WTC11 (cell line): ENCODE measurements at regions not wholly inside any gene's neighbourhood (a gene's known extent, or its start where the extent isn't known, plus 50 kb on each side); places are given as distances from the start of the nearest gene placed in this dataset.

Source experiments
- ATAC-seq: fragments of 200-7000 bp; cut with Tn5 transposase; 2 replicates; pipeline ENCODE4 v1.10.0; 2021; ENCODE audit warnings: mild to moderate bottlenecking, moderate library complexity
- CTCF ChIA-PET: fragments of 300-600 bp; sonication (Branson Sonifier 250); formaldehyde crosslinking; loops from one replicate; lab custom pipeline; 2021; ENCODE audit warnings: antibody characterized with exemption; lab: Charles Lee
- POLR2A ChIA-PET: fragments of 350-600 bp; sonication (Branson Sonifier 250); formaldehyde crosslinking; loops from one replicate; lab custom pipeline; 2021; ENCODE audit warnings: antibody characterized with exemption; lab: Charles Lee
- DNase-seq: peaks from one replicate; pipeline ENCODE4 v3.0.0; 2021; ENCODE audit warnings: low spot score
- H3K27ac Mint-ChIP-seq: 2 replicates; pipeline ENCODE4 v1.8.0; 2021; ENCODE audit warnings: mixed read lengths
- H3K27me3 Mint-ChIP-seq: 2 replicates; pipeline ENCODE4 v1.8.0; 2021; ENCODE audit warnings: low read depth, mild to moderate bottlenecking, moderate library complexity, mixed read lengths
- H3K36me3 Mint-ChIP-seq: 2 replicates; pipeline ENCODE4 v1.8.0; 2021; ENCODE audit warnings: mixed read lengths
- H3K4me1 Mint-ChIP-seq: 2 replicates; pipeline ENCODE4 v1.8.0; 2022; ENCODE audit warnings: mixed read lengths
- H3K4me3 Mint-ChIP-seq: 2 replicates; pipeline ENCODE4 v1.8.0; 2021; ENCODE audit warnings: mild to moderate bottlenecking, moderate library complexity, mixed read lengths
- H3K9me3 Mint-ChIP-seq: 2 replicates; pipeline ENCODE4 v1.8.0; 2021; ENCODE audit warnings: mixed read lengths
- CBFB ChIP-seq: sonication (generic); formaldehyde crosslinking; IDR thresholded peaks from 2 replicates; pipeline ENCODE4 v1.8.1; 2022; ENCODE audit warnings: mild to moderate bottlenecking, low read depth, missing genetic modification reagents
- CREM ChIP-seq: sonication (generic); formaldehyde crosslinking; IDR thresholded peaks from 2 replicates; pipeline ENCODE4 v1.8.1; 2022; ENCODE audit warnings: mild to moderate bottlenecking, missing genetic modification reagents, moderate library complexity
- ELF4 ChIP-seq: sonication (generic); formaldehyde crosslinking; IDR thresholded peaks from 2 replicates; pipeline ENCODE4 v1.8.1; 2022; ENCODE audit warnings: low read depth, mild to moderate bottlenecking, moderate library complexity, missing genetic modification reagents
- EMX1 ChIP-seq: fragments of 250-450 bp; sonication (Bioruptor Pico); IDR thresholded peaks from 2 replicates; pipeline ENCODE4 v1.8.0; 2021; ENCODE audit warnings: mild to moderate bottlenecking
- FOXJ3 ChIP-seq: sonication (generic); formaldehyde crosslinking; IDR thresholded peaks from 2 replicates; pipeline ENCODE4 v1.9.0; 2021; ENCODE audit warnings: missing genetic modification reagents, mild to moderate bottlenecking, borderline replicate concordance
- FOXP1 ChIP-seq: sonication (generic); formaldehyde crosslinking; IDR thresholded peaks from 2 replicates; pipeline ENCODE4 v1.8.0; 2022; ENCODE audit warnings: missing genetic modification reagents, mild to moderate bottlenecking, moderate library complexity, borderline replicate concordance
- MLX ChIP-seq: sonication (generic); formaldehyde crosslinking; IDR thresholded peaks from 2 replicates; pipeline ENCODE4 v1.8.1; 2023; ENCODE audit warnings: mild to moderate bottlenecking, missing genetic modification reagents, moderate library complexity
- NFATC4 ChIP-seq: fragments of 250-450 bp; sonication (Bioruptor Pico); IDR thresholded peaks from 2 replicates; pipeline ENCODE4 v1.9.0; 2021; ENCODE audit warnings: mild to moderate bottlenecking
- NFE2L1 ChIP-seq: sonication (generic); formaldehyde crosslinking; IDR thresholded peaks from 2 replicates; pipeline ENCODE4 v1.8.1; 2023; ENCODE audit warnings: missing genetic modification reagents
- NR2C2 ChIP-seq: sonication (generic); formaldehyde crosslinking; IDR thresholded peaks from 2 replicates; pipeline ENCODE4 v1.8.0; 2022; ENCODE audit warnings: mild to moderate bottlenecking, missing genetic modification reagents
- PRRX2 ChIP-seq: fragments of 250-450 bp; sonication (Bioruptor Pico); IDR thresholded peaks from 2 replicates; pipeline ENCODE4 v1.8.0; 2021; ENCODE audit warnings: mild to moderate bottlenecking
- SMAD3 ChIP-seq: sonication (generic); formaldehyde crosslinking; IDR thresholded peaks from 2 replicates; pipeline ENCODE4 v1.8.0; 2022; ENCODE audit warnings: missing genetic modification reagents, mild to moderate bottlenecking, borderline replicate concordance
- SOX15 ChIP-seq: fragments of 250-450 bp; sonication (Bioruptor Pico); IDR thresholded peaks from 2 replicates; pipeline ENCODE4 v1.9.0; 2021; ENCODE audit warnings: mild to moderate bottlenecking
- TCF7 ChIP-seq: sonication (generic); formaldehyde crosslinking; IDR thresholded peaks from 2 replicates; pipeline ENCODE4 v1.8.0; 2022; ENCODE audit warnings: mild to moderate bottlenecking, low read depth, missing genetic modification reagents, moderate library complexity
- TEAD4 ChIP-seq: sonication (generic); formaldehyde crosslinking; IDR thresholded peaks from 2 replicates; pipeline ENCODE4 v1.8.0; 2022; ENCODE audit warnings: mild to moderate bottlenecking, missing genetic modification reagents
- ZBTB43 ChIP-seq: sonication (generic); formaldehyde crosslinking; IDR thresholded peaks from 2 replicates; pipeline ENCODE4 v1.8.1; 2023; ENCODE audit warnings: mild to moderate bottlenecking, missing genetic modification reagents
- ZNF121 ChIP-seq: sonication (generic); formaldehyde crosslinking; IDR thresholded peaks from 2 replicates; pipeline ENCODE4 v1.8.0; 2023; ENCODE audit warnings: missing genetic modification reagents
- ZNF219 ChIP-seq: sonication (generic); formaldehyde crosslinking; IDR thresholded peaks from 2 replicates; pipeline ENCODE4 v1.8.0; 2023; ENCODE audit warnings: missing genetic modification reagents, mild to moderate bottlenecking, borderline replicate concordance
- ZNF532 ChIP-seq: fragments of 250-450 bp; sonication (Bioruptor Pico); IDR thresholded peaks from 2 replicates; pipeline ENCODE4 v1.9.0; 2021; ENCODE audit warnings: mild to moderate bottlenecking, borderline replicate concordance
- TF ChIP-seq, protein P1 (sequence below): sonication (generic); formaldehyde crosslinking; IDR thresholded peaks from 2 replicates; pipeline ENCODE4 v1.8.1; 2023; ENCODE audit warnings: mild to moderate bottlenecking, missing genetic modification reagents, moderate library complexity
- TF ChIP-seq, protein P2 (sequence below): fragments of 200-600 bp; IDR thresholded peaks from 2 replicates; pipeline ENCODE4 v1.8.0; 2022; ENCODE audit warnings: antibody characterized with exemption
- TF ChIP-seq, protein P3 (sequence below): sonication (generic); formaldehyde crosslinking; IDR thresholded peaks from 2 replicates; pipeline ENCODE4 v1.8.1; 2022; ENCODE audit warnings: low read depth, mild to moderate bottlenecking, moderate library complexity, missing genetic modification reagents, borderline replicate concordance
- TF ChIP-seq, protein P4 (sequence below): sonication (generic); formaldehyde crosslinking; IDR thresholded peaks from 2 replicates; pipeline ENCODE4 v1.8.1; 2022; ENCODE audit warnings: mild to moderate bottlenecking, moderate library complexity, missing genetic modification reagents

- TF ChIP-seq ZNF121 (CRISPR knock-in tag) = no peak
- TF ChIP-seq, protein P1, sequence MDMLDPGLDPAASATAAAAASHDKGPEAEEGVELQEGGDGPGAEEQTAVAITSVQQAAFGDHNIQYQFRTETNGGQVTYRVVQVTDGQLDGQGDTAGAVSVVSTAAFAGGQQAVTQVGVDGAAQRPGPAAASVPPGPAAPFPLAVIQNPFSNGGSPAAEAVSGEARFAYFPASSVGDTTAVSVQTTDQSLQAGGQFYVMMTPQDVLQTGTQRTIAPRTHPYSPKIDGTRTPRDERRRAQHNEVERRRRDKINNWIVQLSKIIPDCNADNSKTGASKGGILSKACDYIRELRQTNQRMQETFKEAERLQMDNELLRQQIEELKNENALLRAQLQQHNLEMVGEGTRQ = no peak
- TF ChIP-seq SMAD3 (CRISPR knock-in tag) = no peak
- no peak for TF ChIP-seq ZBTB43 (CRISPR knock-in tag)
- TF ChIP-seq, all 79 proteins: peak for 0
Measured at GRCh38 chr1:43058056-43058455, 99.4 kb upstream of the SLC2A1 start (continued).

DNA sequence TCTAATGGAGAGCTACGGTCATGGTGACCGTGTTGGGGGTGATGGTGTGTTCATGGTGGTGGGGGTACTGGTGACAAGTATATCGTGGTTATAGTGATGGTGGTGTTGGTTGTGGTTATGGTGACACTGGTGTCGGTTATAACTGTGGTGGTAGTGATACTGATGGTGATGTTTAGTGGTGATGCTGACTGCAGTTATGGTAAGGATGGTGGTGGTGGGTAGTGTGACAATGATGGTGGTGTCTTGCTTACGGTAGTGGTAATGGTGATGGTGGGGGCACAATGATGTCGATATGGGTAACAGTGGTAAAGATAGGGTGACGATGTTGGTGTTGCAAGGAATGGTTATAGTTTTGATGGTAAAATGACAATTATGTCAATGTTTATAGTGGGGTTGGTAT, 98.9 kb upstream of the SLC2A1 start:
- CTCF ChIA-PET = interaction anchor here (1.4 kb wide), 1 partner anchor 144 kb away, joined by 6 read pairs; no protein-coding TSS in a partner anchor
- ATAC-seq = no peak
- no peaks in the 10 kb centered on the region for H3K9me3 Mint-ChIP-seq
- H3K4me1 Mint-ChIP-seq = peaks cover 40% of the 10 kb centered on the region
- no peaks in the 10 kb centered on the region; the same call in 1 of the 2 replicates for H3K27me3 Mint-ChIP-seq
- POLR2A ChIA-PET = no interaction called here
- no peak overlapping the region for H3K27ac Mint-ChIP-seq
- H3K36me3 Mint-ChIP-seq = no peaks in the 10 kb centered on the region
- DNase-seq = no peak
- no peak overlapping the region for H3K4me3 Mint-ChIP-seq
- TF ChIP-seq NFATC4 (CRISPR knock-in tag) (no peak), SOX15 (no peak), TEAD4 (CRISPR knock-in tag) (no peak), CREM (CRISPR knock-in tag) (no peak), FOXJ3 (no peak)
- TF ChIP-seq, protein P2, sequence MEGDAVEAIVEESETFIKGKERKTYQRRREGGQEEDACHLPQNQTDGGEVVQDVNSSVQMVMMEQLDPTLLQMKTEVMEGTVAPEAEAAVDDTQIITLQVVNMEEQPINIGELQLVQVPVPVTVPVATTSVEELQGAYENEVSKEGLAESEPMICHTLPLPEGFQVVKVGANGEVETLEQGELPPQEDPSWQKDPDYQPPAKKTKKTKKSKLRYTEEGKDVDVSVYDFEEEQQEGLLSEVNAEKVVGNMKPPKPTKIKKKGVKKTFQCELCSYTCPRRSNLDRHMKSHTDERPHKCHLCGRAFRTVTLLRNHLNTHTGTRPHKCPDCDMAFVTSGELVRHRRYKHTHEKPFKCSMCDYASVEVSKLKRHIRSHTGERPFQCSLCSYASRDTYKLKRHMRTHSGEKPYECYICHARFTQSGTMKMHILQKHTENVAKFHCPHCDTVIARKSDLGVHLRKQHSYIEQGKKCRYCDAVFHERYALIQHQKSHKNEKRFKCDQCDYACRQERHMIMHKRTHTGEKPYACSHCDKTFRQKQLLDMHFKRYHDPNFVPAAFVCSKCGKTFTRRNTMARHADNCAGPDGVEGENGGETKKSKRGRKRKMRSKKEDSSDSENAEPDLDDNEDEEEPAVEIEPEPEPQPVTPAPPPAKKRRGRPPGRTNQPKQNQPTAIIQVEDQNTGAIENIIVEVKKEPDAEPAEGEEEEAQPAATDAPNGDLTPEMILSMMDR = no peak
- TF ChIP-seq, all 79 proteins: peak for 0

DNA sequence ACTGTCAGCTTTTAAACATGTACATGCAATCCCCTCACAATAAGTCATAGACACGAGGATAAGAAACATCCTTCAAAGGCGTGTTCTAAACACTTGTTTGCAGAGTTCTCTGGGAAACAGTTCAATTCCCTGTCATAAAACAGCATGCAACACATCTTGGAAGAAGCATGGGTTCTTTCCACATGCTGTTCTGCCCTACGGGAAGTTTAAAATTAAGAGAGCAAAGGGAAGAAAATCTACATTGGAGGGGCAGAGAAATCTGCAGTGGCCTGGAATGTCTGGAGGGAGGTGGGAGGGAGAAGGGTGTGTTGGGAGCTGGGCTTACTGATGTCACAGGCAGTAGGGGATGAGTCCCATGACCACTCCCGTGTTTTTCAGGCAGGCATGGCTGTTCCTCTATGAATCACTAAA, 98.3 kb upstream of the SLC2A1 start:
- Mint-ChIP-seq H3K27me3 (no peaks in the 10 kb centered on the region; the same call in 1 of the 2 replicates), H3K4me3 (no peak overlapping the region), H3K36me3 (no peaks in the 10 kb centered on the region), H3K4me1 (peaks cover 37% of the 10 kb centered on the region), H3K9me3 (no peaks in the 10 kb centered on the region), H3K27ac (no peak overlapping the region)
- no peak for DNase-seq
- ATAC-seq = no peak
- ChIA-PET POLR2A (no interaction called here), CTCF (interaction anchor here (1.2 kb wide), 1 partner anchor 17 kb away, joined by 4 read pairs; no protein-coding TSS in a partner anchor)
- TF ChIP-seq, protein P3, sequence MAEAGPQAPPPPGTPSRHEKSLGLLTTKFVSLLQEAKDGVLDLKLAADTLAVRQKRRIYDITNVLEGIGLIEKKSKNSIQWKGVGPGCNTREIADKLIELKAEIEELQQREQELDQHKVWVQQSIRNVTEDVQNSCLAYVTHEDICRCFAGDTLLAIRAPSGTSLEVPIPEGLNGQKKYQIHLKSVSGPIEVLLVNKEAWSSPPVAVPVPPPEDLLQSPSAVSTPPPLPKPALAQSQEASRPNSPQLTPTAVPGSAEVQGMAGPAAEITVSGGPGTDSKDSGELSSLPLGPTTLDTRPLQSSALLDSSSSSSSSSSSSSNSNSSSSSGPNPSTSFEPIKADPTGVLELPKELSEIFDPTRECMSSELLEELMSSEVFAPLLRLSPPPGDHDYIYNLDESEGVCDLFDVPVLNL (CRISPR knock-in tag) = no peak
- TF ChIP-seq ZNF219 (CRISPR knock-in tag) (no peak), CBFB (CRISPR knock-in tag) (no peak), EMX1 (CRISPR knock-in tag) (no peak), PRRX2 (CRISPR knock-in tag) (no peak), MLX (CRISPR knock-in tag) (no peak), ZNF532 (CRISPR knock-in tag) (no peak), ELF4 (CRISPR knock-in tag) (no peak), NR2C2 (CRISPR knock-in tag) (no peak), FOXP1 (no peak), TCF7 (CRISPR knock-in tag) (no peak), NFE2L1 (CRISPR knock-in tag) (no peak)
- TF ChIP-seq, protein P4, sequence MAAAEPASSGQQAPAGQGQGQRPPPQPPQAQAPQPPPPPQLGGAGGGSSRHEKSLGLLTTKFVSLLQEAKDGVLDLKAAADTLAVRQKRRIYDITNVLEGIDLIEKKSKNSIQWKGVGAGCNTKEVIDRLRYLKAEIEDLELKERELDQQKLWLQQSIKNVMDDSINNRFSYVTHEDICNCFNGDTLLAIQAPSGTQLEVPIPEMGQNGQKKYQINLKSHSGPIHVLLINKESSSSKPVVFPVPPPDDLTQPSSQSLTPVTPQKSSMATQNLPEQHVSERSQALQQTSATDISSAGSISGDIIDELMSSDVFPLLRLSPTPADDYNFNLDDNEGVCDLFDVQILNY (CRISPR knock-in tag) = no peak
